HCT116 (cell line): ENCODE measurements at regions not wholly inside any gene's neighbourhood (a gene's known extent, or its start where the extent isn't known, plus 50 kb on each side); places are given as distances from the start of the nearest gene placed in this dataset.

Experiments
- EZH2 ChIP-seq: fragments of 200-600 bp; sonication (generic); IDR thresholded peaks from 2 replicates; pipeline ENCODE4 v1.6.1; 2017; ENCODE audit warnings: antibody characterized with exemption, mixed run types
- POLR2AphosphoS5 ChIP-seq: IDR thresholded peaks from 2 replicates; pipeline ENCODE4 v1.6.1; 2011; ENCODE audit warnings: mild to moderate bottlenecking, low read depth, low read length, moderate library complexity
- TCF7L2 ChIP-seq: IDR thresholded peaks from 2 replicates; pipeline ENCODE4 v1.7.0; 2011; ENCODE audit warnings: borderline replicate concordance, inconsistent platforms; ENCODE audit not compliant: insufficient read depth, insufficient read length; ENCODE audit errors: extremely low read depth
- TF ChIP-seq, protein P1 (sequence below): IDR thresholded peaks from 2 replicates; pipeline ENCODE4 v1.6.1; 2012; ENCODE audit warnings: low read depth

- TF ChIP-seq EZH2, result no peak
- no peak for TF ChIP-seq TCF7L2
- TF ChIP-seq, protein P1, sequence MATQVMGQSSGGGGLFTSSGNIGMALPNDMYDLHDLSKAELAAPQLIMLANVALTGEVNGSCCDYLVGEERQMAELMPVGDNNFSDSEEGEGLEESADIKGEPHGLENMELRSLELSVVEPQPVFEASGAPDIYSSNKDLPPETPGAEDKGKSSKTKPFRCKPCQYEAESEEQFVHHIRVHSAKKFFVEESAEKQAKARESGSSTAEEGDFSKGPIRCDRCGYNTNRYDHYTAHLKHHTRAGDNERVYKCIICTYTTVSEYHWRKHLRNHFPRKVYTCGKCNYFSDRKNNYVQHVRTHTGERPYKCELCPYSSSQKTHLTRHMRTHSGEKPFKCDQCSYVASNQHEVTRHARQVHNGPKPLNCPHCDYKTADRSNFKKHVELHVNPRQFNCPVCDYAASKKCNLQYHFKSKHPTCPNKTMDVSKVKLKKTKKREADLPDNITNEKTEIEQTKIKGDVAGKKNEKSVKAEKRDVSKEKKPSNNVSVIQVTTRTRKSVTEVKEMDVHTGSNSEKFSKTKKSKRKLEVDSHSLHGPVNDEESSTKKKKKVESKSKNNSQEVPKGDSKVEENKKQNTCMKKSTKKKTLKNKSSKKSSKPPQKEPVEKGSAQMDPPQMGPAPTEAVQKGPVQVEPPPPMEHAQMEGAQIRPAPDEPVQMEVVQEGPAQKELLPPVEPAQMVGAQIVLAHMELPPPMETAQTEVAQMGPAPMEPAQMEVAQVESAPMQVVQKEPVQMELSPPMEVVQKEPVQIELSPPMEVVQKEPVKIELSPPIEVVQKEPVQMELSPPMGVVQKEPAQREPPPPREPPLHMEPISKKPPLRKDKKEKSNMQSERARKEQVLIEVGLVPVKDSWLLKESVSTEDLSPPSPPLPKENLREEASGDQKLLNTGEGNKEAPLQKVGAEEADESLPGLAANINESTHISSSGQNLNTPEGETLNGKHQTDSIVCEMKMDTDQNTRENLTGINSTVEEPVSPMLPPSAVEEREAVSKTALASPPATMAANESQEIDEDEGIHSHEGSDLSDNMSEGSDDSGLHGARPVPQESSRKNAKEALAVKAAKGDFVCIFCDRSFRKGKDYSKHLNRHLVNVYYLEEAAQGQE, result no peak
- no peak for TF ChIP-seq POLR2AphosphoS5
Measured at GRCh38 chr12:75848961-75849360, 182.6 kb downstream of the PHLDA1 start.
